ENCODE measurements at regions not wholly inside any gene's neighbourhood (a gene's known extent, or its start where the extent isn't known, plus 50 kb on each side); places are given as distances from the start of the nearest gene placed in this dataset.

GRCh38 chr17:74126959-74127358, 76.5 kb upstream of the RPL38 start:
- TF ChIP-seq, protein P1, sequence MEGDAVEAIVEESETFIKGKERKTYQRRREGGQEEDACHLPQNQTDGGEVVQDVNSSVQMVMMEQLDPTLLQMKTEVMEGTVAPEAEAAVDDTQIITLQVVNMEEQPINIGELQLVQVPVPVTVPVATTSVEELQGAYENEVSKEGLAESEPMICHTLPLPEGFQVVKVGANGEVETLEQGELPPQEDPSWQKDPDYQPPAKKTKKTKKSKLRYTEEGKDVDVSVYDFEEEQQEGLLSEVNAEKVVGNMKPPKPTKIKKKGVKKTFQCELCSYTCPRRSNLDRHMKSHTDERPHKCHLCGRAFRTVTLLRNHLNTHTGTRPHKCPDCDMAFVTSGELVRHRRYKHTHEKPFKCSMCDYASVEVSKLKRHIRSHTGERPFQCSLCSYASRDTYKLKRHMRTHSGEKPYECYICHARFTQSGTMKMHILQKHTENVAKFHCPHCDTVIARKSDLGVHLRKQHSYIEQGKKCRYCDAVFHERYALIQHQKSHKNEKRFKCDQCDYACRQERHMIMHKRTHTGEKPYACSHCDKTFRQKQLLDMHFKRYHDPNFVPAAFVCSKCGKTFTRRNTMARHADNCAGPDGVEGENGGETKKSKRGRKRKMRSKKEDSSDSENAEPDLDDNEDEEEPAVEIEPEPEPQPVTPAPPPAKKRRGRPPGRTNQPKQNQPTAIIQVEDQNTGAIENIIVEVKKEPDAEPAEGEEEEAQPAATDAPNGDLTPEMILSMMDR (IDR thresholded peaks at IDR 0.05) = no peak
- TF ChIP-seq POLR2AphosphoS5 (IDR thresholded peaks at IDR 0.05; ENCODE audit: low read depth, low read length) = no peak
- TF ChIP-seq SIN3A (IDR thresholded peaks at IDR 0.05; ENCODE audit: borderline replicate concordance, insufficient read depth, low read depth, low read length) = no peak
- no peak for TF ChIP-seq TCF7L2 (IDR thresholded peaks at IDR 0.05; ENCODE audit: low read depth, low read length)

Measured in Panc1 (cell line).